NOMO-1 treated with DMSO at 0.1 percent for 48 hours (cell line): ENCODE measurements at regions not wholly inside any gene's neighbourhood (a gene's known extent, or its start where the extent isn't known, plus 50 kb on each side); places are given as distances from the start of the nearest gene placed in this dataset.
"Not testable (repeated sequence)": the region's sequence is repeated elsewhere in the genome, so short reads cannot be mapped to it uniquely, and the experiment has no call there.

Source experiments
- DNase-seq: peaks from one replicate; lab custom pipeline; 2025; ENCODE audit not compliant: unreplicated experiment; lab: John Stamatoyannopoulos, UW

- DNase-seq = no peak
These were observed 526.0 kb upstream of the ADGRL4 start for GRCh38 chr1:79532555-79532954.

- no peak for DNase-seq
These were observed 525.3 kb upstream of the ADGRL4 start for GRCh38 chr1:79531790-79532189.

- DNase-seq = no peak
These were observed 523.9 kb upstream of the ADGRL4 start for GRCh38 chr1:79530476-79530875.

GRCh38 chr1:79530055-79530454 lies 523.5 kb upstream of the ADGRL4 start:
- no peak for DNase-seq

- DNase-seq = no peak
These were observed 517.6 kb upstream of the ADGRL4 start for GRCh38 chr1:79524126-79524525.

GRCh38 chr1:79519084-79519760 lies 512.7 kb upstream of the ADGRL4 start:
- DNase-seq = no peak

- DNase-seq = no peak
These were observed 511.1 kb upstream of the ADGRL4 start for GRCh38 chr1:79517470-79518224.

GRCh38 chr1:79507770-79508169 lies 501.2 kb upstream of the ADGRL4 start:
- DNase-seq = no peak

GRCh38 chr1:79501153-79501552 lies 494.6 kb upstream of the ADGRL4 start:
- no peak for DNase-seq

GRCh38 chr1:79499541-79499940 lies 493.0 kb upstream of the ADGRL4 start:
- DNase-seq = no peak

- peak; percentile 52 for DNase-seq
These were observed 490.8 kb upstream of the ADGRL4 start for GRCh38 chr1:79497193-79497773.

- DNase-seq = no peak
These were observed 489.6 kb upstream of the ADGRL4 start for GRCh38 chr1:79496129-79496528.

- DNase-seq = not testable (repeated sequence)
These were observed 487.2 kb upstream of the ADGRL4 start for GRCh38 chr1:79493702-79494101.

GRCh38 chr1:79488572-79489121 lies 482.1 kb upstream of the ADGRL4 start:
- not testable (repeated sequence) for DNase-seq

GRCh38 chr1:79478728-79479373 lies 472.3 kb upstream of the ADGRL4 start:
- DNase-seq = no peak

- no peak for DNase-seq
These were observed 471.6 kb upstream of the ADGRL4 start for GRCh38 chr1:79478160-79478559.

- no peak for DNase-seq
These were observed 465.6 kb upstream of the ADGRL4 start for GRCh38 chr1:79472067-79472656.

GRCh38 chr1:79469139-79469538 lies 462.6 kb upstream of the ADGRL4 start:
- no peak for DNase-seq

- DNase-seq = peak; percentile 3
These were observed 454.4 kb upstream of the ADGRL4 start for GRCh38 chr1:79460773-79461436.

- DNase-seq = peak; percentile 22
These were observed 451.2 kb upstream of the ADGRL4 start for GRCh38 chr1:79457562-79458224.
